ENCODE measurements at regions not wholly inside any gene's neighbourhood (a gene's known extent, or its start where the extent isn't known, plus 50 kb on each side); places are given as distances from the start of the nearest gene placed in this dataset.

- TF ChIP-seq POLR2A (IDR thresholded peaks at IDR 0.05; ENCODE audit: low read depth, low read length) (no peak), POLR2AphosphoS5 (IDR thresholded peaks at IDR 0.05; ENCODE audit: low read depth, low read length) (no peak)
Observed at GRCh38 chr1:172941471-172941870, 109.3 kb downstream of the TNFSF18 start.

Data from GM12892 (cell line).